Mucosa of rectum (tissue), 2 donors: ENCODE measurements at regions not wholly inside any gene's neighbourhood (a gene's known extent, or its start where the extent isn't known, plus 50 kb on each side); places are given as distances from the start of the nearest gene placed in this dataset.
"Not testable (repeated sequence)": the region's sequence is repeated elsewhere in the genome, so short reads cannot be mapped to it uniquely, and the experiment has no call there.

Source experiments
- H3K27ac ChIP-seq, 2 donors: one replicate each; pipeline ENCODE4 v1.7.0; 2013; ENCODE audit warnings: inconsistent platforms in 2 of 2, low read depth in 2 of 2, low read length in 2 of 2
- H3K27me3 ChIP-seq, 2 donors: one replicate each; pipeline ENCODE4 v1.7.0; 2013; ENCODE audit warnings: low read length in 2 of 2; ENCODE audit not compliant: control insufficient read depth in 2 of 2, insufficient read depth in 2 of 2
- H3K36me3 ChIP-seq, 2 donors: one replicate each; pipeline ENCODE4 v1.7.0; 2013; ENCODE audit warnings: low read length in 2 of 2; ENCODE audit not compliant: control insufficient read depth in 2 of 2, insufficient read depth in 2 of 2
- H3K4me1 ChIP-seq, 2 donors: one replicate each; pipeline ENCODE4 v1.7.0; 2013; ENCODE audit warnings: low read length in 2 of 2, mild to moderate bottlenecking in 1 of 2; ENCODE audit not compliant: control insufficient read depth in 2 of 2, insufficient read depth in 2 of 2
- H3K4me3 ChIP-seq, 2 donors: one replicate each; pipeline ENCODE4 v1.7.0; 2013; ENCODE audit warnings: low read length in 2 of 2
- H3K9ac ChIP-seq, 2 donors: one replicate each; pipeline ENCODE4 v1.7.0; 2013; ENCODE audit warnings: low read length in 2 of 2, low read depth in 1 of 2, mild to moderate bottlenecking in 1 of 2
- H3K9me3 ChIP-seq, 2 donors: one replicate each; pipeline ENCODE4 v1.7.0; 2013; ENCODE audit warnings: low read length in 2 of 2; ENCODE audit not compliant: control insufficient read depth in 2 of 2
- donor health status: healthy.
- donor health status: Normal muscosa, but diverticular disease.

DNA sequence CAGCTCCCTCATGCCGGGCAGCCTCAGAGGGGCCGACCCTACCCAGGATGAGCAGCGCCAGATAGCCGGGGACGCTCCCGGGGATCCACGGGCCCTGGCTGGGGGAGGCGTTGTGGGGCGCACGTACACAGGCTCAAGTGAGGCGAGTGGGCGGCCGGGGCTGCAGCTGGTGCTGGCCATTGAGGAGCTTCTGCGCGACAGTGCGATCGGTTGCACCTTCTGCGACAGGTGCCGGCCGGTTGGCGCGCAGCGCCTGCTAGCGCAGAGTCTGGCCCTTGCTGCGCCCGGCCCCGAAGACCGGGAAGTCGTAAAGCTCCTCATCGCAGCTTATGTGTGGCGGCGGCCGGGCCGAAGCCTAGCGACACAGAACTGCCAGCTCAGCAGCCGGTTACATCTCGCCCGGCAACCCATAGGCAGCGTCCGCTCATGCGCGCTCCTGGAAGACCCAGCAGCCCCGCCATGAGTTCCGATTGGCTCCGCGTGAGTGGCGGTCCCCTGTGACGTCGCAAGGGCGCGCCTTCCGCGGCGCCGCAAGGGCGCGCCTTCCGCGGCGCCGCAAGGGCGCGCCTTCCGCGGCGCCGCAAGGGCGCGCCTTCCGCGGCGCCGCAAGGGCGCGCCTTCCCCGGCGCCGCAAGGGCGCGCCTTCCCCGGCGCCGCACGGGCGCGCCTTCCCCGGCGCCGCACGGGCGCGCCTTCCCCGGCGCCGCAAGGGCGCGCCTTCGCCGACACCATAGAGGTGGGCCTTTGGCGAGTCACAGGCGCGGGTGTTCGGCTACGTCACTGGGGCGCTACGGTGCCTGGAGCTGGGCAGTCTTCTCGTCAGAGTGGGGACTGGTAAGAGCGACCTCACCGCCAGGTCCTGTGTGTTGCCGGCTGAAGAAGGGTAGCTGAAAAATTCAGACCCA, 308.6 kb downstream of the ZNF37A start:
- Histone ChIP-seq H3K9ac (peak overlapping the region; percentile 80 to 87), H3K27ac (peak overlapping the region; percentile 95 to 99), H3K4me3 (peak overlapping the region; percentile 74 to 89)
- not testable (repeated sequence) for H3K36me3 ChIP-seq, H3K27me3 ChIP-seq, H3K4me1 ChIP-seq, H3K9me3 ChIP-seq

DNA sequence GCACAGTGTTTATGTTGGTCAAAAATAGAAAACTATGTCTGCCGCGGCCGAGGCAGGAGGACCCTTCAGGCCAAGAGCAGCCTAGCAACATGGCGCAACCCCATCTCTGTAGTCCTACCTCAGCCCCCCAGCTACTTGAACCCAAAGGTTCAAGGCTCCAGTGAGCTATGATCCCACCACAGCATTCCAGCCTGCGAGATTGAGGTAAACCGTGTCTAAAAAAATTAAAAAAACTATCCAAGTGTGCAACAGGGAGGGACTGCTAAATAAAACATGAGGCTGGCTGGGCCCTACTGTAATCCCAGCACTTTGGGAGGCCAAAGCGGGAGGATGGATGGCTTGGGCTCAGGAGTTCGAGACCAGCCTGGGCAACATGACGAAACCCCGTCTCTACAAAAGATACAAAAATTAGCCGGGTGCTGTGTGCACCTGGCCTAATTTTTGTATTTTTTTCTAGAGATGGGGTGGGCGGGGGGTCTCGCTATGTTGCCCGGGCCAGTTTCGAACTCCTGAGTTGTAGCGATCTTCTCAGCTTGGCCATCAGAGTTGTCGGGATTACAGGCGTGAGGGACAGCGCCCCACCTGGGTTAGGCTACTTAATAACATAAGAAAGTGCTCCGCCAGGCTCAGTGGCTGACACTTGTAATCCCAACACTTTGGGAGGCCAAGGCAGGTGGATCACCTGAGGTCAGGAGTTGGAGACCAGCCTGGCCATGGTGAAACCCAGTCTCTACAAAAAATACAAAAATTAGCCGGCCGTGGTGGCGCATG, 309.4 kb downstream of the ZNF37A start:
- Histone ChIP-seq H3K9ac (peak overlapping the region; percentile 56 to 71), H3K4me3 (peak overlapping the region; percentile 67 to 70)
- H3K36me3 ChIP-seq = not testable (repeated sequence)

DNA sequence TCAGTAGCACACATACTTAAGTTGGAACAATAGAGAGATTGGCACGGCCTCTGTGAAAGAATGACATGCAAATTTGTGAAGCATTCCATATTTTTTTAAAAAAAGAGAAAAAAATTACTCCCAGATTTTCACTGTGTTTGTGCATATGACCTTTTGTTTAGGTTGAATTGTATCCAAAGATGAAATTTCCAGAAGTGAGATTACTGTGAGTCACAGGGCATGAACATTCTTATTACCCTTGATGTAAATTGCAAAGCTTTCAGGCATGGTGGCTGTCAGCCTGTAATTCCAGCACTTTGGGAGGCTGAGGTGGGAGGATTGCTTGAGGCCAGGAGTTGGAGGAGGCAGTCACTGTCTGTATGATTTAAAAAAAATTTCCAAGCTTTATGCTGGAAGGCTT, 329.5 kb downstream of the ZNF37A start:
- not testable (repeated sequence) for H3K9me3 ChIP-seq, H3K36me3 ChIP-seq, H3K27me3 ChIP-seq, H3K4me3 ChIP-seq, H3K4me1 ChIP-seq, H3K9ac ChIP-seq, H3K27ac ChIP-seq

More for the DNA sequence above, 309.4 kb downstream of the ZNF37A start:
- H3K27ac ChIP-seq = peak overlapping the region; percentile 91 to 95
- H3K27me3 ChIP-seq, H3K4me1 ChIP-seq, H3K9me3 ChIP-seq: not testable (repeated sequence)

DNA sequence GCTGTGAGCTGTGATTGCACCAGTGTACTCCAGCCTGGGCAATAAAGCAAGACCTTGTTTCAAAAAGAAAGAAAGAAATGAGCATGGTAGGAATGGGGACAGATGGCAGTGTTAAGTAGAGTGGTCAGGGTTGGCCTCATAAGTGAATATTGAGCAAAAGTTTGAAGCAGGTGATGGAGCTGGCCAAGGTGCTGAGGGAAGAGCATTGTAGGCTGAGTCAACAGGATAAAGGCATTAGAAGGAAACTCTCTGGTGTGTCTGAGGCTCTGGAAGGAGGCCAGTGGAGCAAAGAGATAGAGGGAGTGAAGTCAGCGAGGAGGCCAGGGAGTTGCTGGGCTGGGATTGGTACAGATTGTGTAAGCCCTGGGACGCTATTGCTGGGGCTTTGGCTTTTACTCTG, 336.1 kb downstream of the ZNF37A start:
- H3K27me3 ChIP-seq, H3K36me3 ChIP-seq, H3K4me1 ChIP-seq, H3K4me3 ChIP-seq, H3K9ac ChIP-seq, H3K27ac ChIP-seq, H3K9me3 ChIP-seq: not testable (repeated sequence)

DNA sequence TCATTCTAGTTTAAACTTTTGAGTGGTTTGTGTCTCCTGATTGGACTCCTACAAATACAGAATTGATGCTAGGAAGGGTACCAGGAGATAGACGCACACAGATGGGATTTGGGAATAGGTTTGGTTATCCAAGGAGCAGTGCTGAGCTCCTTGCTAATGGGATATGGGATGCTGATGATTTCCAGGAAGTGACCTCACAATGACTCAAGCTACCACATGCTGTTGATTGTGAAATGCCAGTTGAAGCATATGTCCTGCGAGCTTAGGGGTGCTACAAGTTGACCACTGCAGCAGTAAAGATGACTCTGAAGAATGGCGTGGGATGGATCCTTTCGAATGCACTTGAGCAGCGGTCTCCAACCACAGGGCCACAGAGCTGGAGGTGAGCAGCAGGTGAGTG, 343.2 kb downstream of the ZNF37A start:
- not testable (repeated sequence) for H3K4me1 ChIP-seq, H3K27ac ChIP-seq, H3K9ac ChIP-seq, H3K9me3 ChIP-seq, H3K36me3 ChIP-seq, H3K4me3 ChIP-seq, H3K27me3 ChIP-seq

DNA sequence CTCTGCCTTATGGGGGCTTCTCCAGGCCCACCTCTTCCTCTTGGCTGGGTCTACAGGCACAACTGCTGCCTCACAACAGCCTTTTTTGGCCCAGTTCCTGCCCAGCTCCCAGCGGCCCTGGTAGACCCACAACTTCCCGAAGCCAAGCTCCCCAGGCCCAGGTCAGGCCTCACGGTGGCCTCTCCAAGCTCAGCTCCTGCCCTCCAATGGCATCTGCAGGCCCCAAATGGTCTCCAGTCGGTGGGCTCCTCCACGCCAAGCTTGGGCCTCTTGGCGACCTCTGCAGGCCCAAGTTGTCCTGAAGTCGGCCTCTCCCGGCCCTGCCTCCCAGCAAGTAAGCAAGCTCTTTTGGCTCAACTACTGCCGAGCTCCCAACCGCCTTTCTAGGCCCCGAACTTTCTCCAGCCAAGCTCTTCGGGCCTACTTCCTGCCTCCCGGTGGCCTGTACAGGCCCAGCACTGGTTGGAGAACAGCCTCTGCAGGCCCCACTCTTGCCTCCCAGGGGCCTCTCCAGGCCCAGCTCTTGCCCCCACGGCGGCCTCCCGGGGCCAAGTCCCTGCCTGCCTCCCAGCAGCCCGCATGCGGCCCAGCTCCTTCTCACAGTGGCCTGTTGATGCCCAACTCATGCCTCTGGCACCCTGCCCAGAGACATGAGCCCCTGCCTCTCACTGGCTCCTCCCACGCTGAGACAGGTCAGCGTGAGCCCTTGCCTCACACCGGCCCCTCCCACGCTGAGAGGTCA, 354.6 kb downstream of the ZNF37A start:
- not testable (repeated sequence) for H3K36me3 ChIP-seq, H3K9ac ChIP-seq, H3K27me3 ChIP-seq, H3K4me1 ChIP-seq, H3K4me3 ChIP-seq, H3K9me3 ChIP-seq, H3K27ac ChIP-seq

DNA sequence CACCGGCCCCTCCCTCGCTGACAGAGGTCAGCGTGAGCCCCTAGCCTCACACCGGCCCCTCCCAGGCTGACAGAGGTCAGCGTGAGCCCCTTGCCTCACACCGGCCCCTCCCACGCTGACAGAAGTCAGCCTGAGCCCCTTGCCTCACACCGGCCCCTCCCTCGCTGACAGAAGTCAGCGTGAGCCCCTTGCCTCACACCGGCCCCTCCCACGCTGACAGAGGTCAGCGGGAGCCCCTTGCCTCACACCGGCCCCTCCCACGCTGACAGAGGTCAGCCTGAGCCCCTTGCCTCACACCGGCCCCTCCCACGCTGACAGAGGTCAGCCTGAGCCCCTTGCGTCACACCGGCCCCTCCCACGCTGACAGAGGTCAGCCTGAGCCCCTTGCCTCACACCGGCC, 355.5 kb downstream of the ZNF37A start:
- not testable (repeated sequence) for H3K4me3 ChIP-seq, H3K9me3 ChIP-seq, H3K27ac ChIP-seq, H3K27me3 ChIP-seq, H3K4me1 ChIP-seq, H3K9ac ChIP-seq, H3K36me3 ChIP-seq

DNA sequence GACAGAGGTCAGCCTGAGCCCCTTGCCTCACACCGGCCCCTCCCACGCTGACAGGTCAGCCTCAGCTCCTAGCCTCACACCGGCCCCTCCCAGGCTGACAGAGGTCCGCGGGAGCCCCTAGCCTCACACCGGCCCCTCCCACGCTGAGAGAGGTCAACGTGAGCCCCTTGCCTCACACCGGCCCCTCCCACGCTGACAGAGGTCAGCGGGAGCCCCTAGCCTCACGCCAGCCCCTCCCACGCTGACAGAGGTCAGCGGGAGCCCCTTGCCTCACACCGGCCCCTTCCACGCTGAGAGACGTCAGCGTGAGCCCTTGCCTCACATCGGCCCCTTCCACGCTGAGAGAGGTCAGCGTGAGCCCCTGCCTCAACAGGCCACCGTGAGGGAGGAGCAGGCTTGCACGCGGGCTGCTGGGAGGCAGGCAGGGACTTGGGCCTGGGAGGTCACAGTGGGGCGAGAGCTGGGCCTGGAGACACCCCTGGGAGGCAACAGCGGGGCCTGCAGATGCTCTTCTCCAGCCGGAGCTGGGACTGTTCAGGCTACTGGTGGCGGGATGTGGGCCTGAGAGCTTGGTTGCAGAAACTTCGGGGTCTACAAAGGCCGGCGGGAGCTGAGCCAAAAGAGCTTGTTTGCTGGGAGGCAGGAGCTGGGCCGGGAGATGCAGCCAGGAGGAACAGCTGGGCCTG, 356.4 kb downstream of the ZNF37A start:
- H3K4me1 ChIP-seq, H3K36me3 ChIP-seq, H3K9ac ChIP-seq, H3K27ac ChIP-seq, H3K9me3 ChIP-seq, H3K4me3 ChIP-seq, H3K27me3 ChIP-seq: not testable (repeated sequence)

DNA sequence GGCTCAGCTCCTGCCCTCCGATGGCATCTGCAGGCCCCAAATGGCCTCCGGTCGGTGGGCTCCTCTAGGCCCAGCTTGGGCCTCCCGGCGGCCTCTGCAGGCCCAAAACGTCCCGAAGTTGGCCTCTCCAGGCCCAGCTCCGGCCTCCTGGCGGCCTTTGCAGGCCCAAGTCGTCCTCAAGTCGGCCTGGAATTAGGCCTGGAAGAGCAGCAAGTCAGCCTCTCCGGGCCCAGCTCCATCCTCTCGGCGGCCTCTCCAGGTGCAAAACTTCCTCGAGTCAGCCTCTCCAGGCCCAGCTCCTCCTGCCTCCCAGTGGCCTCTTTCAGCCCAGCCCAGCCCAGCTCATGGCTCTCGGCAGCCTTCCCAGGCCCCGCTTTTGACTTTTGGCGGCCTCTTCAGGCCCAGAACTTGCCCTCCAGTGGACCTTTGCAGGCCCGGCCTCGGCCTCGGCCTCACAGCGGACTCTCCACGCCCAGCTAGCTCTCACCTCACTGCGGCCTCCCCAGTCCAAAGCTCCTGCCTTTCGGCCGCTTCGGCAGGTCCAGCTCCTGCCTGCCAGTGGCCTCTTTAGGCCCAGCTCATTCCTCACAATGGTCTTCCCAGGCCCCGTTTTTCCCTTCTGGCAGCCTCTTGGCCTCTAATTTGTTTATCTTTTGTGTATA, 357.3 kb downstream of the ZNF37A start:
- not testable (repeated sequence) for H3K36me3 ChIP-seq, H3K9ac ChIP-seq, H3K9me3 ChIP-seq, H3K4me3 ChIP-seq, H3K27me3 ChIP-seq, H3K27ac ChIP-seq, H3K4me1 ChIP-seq
